Cardiac fibroblast (primary cell): ENCODE measurements at regions not wholly inside any gene's neighbourhood (a gene's known extent, or its start where the extent isn't known, plus 50 kb on each side); places are given as distances from the start of the nearest gene placed in this dataset.
"Not testable (repeated sequence)": the region's sequence is repeated elsewhere in the genome, so short reads cannot be mapped to it uniquely, and the experiment has no call there.

Experiments
- DNase-seq, 2 donors: peaks; one replicate each; pipeline versions ENCODE4 v3.0.0 to v3.0.0-alpha.2; 2010; ENCODE audit warnings: low read depth in 2 of 2
- H3K4me3 ChIP-seq, 2 donors: replicated peaks in 1 of 2; 1 replicate in 1 of 2; 2 replicates in 1 of 2; pipeline ENCODE4 v1.5.1; 2011; ENCODE audit warnings: low read depth in 2 of 2, low read length in 2 of 2, mild to moderate bottlenecking in 2 of 2, moderate library complexity in 1 of 2

- H3K4me3 ChIP-seq: not testable (repeated sequence)
Measured at GRCh38 chr21:9572782-9573181, 948.6 kb upstream of the TPTE start.

GRCh38 chr21:9573528-9573927 is 947.9 kb upstream of the TPTE start:
- not testable (repeated sequence) for H3K4me3 ChIP-seq, DNase-seq

More at GRCh38 chr21:9572782-9573181, 948.6 kb upstream of the TPTE start:
- not testable (repeated sequence) for DNase-seq

GRCh38 chr21:9579275-9579674 is 942.1 kb upstream of the TPTE start:
- not testable (repeated sequence) for DNase-seq, H3K4me3 ChIP-seq

- DNase-seq: peak in 1 of 2 donors; percentile 0
- not testable (repeated sequence) for H3K4me3 ChIP-seq
Measured at GRCh38 chr21:9587941-9588340, 933.4 kb upstream of the TPTE start.

GRCh38 chr21:9592591-9592990 is 928.8 kb upstream of the TPTE start:
- not testable (repeated sequence) for H3K4me3 ChIP-seq, DNase-seq

- H3K4me3 ChIP-seq, DNase-seq: not testable (repeated sequence)
Measured at GRCh38 chr21:9593646-9594045, 927.7 kb upstream of the TPTE start.

- not testable (repeated sequence) for H3K4me3 ChIP-seq, DNase-seq
Measured at GRCh38 chr21:9614011-9614410, 907.4 kb upstream of the TPTE start.

GRCh38 chr21:9621121-9621793 is 900.1 kb upstream of the TPTE start:
- H3K4me3 ChIP-seq, DNase-seq: not testable (repeated sequence)

GRCh38 chr21:9628051-9628450 is 893.3 kb upstream of the TPTE start:
- H3K4me3 ChIP-seq, DNase-seq: not testable (repeated sequence)

GRCh38 chr21:9647409-9647808 is 874.0 kb upstream of the TPTE start:
- not testable (repeated sequence) for H3K4me3 ChIP-seq, DNase-seq

- H3K4me3 ChIP-seq, DNase-seq: not testable (repeated sequence)
Measured at GRCh38 chr21:9648331-9648730, 873.1 kb upstream of the TPTE start.

- DNase-seq, H3K4me3 ChIP-seq: not testable (repeated sequence)
Measured at GRCh38 chr21:9648947-9649720, 872.2 kb upstream of the TPTE start.

GRCh38 chr21:9652819-9653218 is 868.6 kb upstream of the TPTE start:
- not testable (repeated sequence) for DNase-seq, H3K4me3 ChIP-seq

GRCh38 chr21:9655221-9655620 is 866.2 kb upstream of the TPTE start:
- not testable (repeated sequence) for DNase-seq, H3K4me3 ChIP-seq

GRCh38 chr21:9656455-9656854 is 864.9 kb upstream of the TPTE start:
- not testable (repeated sequence) for DNase-seq, H3K4me3 ChIP-seq

GRCh38 chr21:9657779-9658178 is 863.6 kb upstream of the TPTE start:
- DNase-seq, H3K4me3 ChIP-seq: not testable (repeated sequence)

GRCh38 chr21:9659877-9660276 is 861.5 kb upstream of the TPTE start:
- not testable (repeated sequence) for DNase-seq, H3K4me3 ChIP-seq

- H3K4me3 ChIP-seq, DNase-seq: not testable (repeated sequence)
Measured at GRCh38 chr21:9663914-9664729, 857.3 kb upstream of the TPTE start.
